ENCODE measurements at regions not wholly inside any gene's neighbourhood (a gene's known extent, or its start where the extent isn't known, plus 50 kb on each side); places are given as distances from the start of the nearest gene placed in this dataset.
"Not testable (repeated sequence)": the region's sequence is repeated elsewhere in the genome, so short reads cannot be mapped to it uniquely, and the experiment has no call there.

GRCh38 chr6:165167311-165167710 is 142.1 kb downstream of the C6orf118 start:
- DNase-seq = no peak

- no peak for DNase-seq
Observed at GRCh38 chr6:165163519-165163918, 145.9 kb downstream of the C6orf118 start.

- DNase-seq = no peak
Observed at GRCh38 chr6:165159460-165159859, 149.9 kb downstream of the C6orf118 start.

GRCh38 chr6:165146456-165146855 is 162.9 kb downstream of the C6orf118 start:
- DNase-seq = no peak

GRCh38 chr6:165135889-165136288 is 173.5 kb downstream of the C6orf118 start:
- DNase-seq = no peak

- no peak for DNase-seq
Observed at GRCh38 chr6:165129086-165129485, 180.3 kb downstream of the C6orf118 start.

GRCh38 chr6:165127743-165128142 is 181.7 kb downstream of the C6orf118 start:
- not testable (repeated sequence) for DNase-seq

- not testable (repeated sequence) for DNase-seq
Observed at GRCh38 chr6:165124681-165125080, 184.7 kb downstream of the C6orf118 start.

- no peak for DNase-seq
Observed at GRCh38 chr6:165119231-165120020, 190.0 kb downstream of the C6orf118 start.

- DNase-seq = no peak
Observed at GRCh38 chr6:165118736-165119135, 190.7 kb downstream of the C6orf118 start.

- no peak for DNase-seq
Observed at GRCh38 chr6:165117806-165118205, 191.6 kb downstream of the C6orf118 start.

- DNase-seq = no peak
Observed at GRCh38 chr6:165117121-165117520, 192.3 kb downstream of the C6orf118 start.

- no peak for DNase-seq
Observed at GRCh38 chr6:165110860-165111259, 198.5 kb downstream of the C6orf118 start.

- no peak for DNase-seq
Observed at GRCh38 chr6:165109011-165109410, 200.4 kb downstream of the C6orf118 start.

GRCh38 chr6:165106261-165106660 is 203.1 kb downstream of the C6orf118 start:
- no peak for DNase-seq

GRCh38 chr6:165098165-165098564 is 211.2 kb downstream of the C6orf118 start:
- no peak for DNase-seq

GRCh38 chr6:165096868-165097267 is 212.5 kb downstream of the C6orf118 start:
- no peak for DNase-seq

GRCh38 chr6:165096209-165096608 is 213.2 kb downstream of the C6orf118 start:
- DNase-seq = no peak

GRCh38 chr6:165092881-165093595 is 216.4 kb downstream of the C6orf118 start:
- DNase-seq = no peak

- DNase-seq = no peak
Observed at GRCh38 chr6:165091121-165091785, 218.2 kb downstream of the C6orf118 start.

GRCh38 chr6:165090242-165090641 is 219.2 kb downstream of the C6orf118 start:
- no peak for DNase-seq

- DNase-seq = no peak
Observed at GRCh38 chr6:165086814-165087213, 222.6 kb downstream of the C6orf118 start.

GRCh38 chr6:165082636-165083035 is 226.8 kb downstream of the C6orf118 start:
- no peak for DNase-seq
